ENCODE measurements at regions not wholly inside any gene's neighbourhood (a gene's known extent, or its start where the extent isn't known, plus 50 kb on each side); places are given as distances from the start of the nearest gene placed in this dataset.

GRCh38 chr14:70268760-70269159 lies 80.0 kb upstream of the SLC8A3 start:
- no peak for TF ChIP-seq CTCF (IDR thresholded peaks at IDR 0.05 in 4 of 5, conservative IDR thresholded peaks at IDR 0.05 in 1 of 5)
- TF ChIP-seq POLR2A (IDR thresholded peaks at IDR 0.05), result no peak

Measured in gastrocnemius medialis (tissue), 4 donors.